GM19035 (cell line): ENCODE measurements at regions not wholly inside any gene's neighbourhood (a gene's known extent, or its start where the extent isn't known, plus 50 kb on each side); places are given as distances from the start of the nearest gene placed in this dataset.

Experiments used
- ATAC-seq: cut with Tn5 transposase; IDR thresholded peaks from one replicate; pipeline ENCODE4 v1.9.1; 2021; ENCODE audit not compliant: unreplicated experiment

DNA sequence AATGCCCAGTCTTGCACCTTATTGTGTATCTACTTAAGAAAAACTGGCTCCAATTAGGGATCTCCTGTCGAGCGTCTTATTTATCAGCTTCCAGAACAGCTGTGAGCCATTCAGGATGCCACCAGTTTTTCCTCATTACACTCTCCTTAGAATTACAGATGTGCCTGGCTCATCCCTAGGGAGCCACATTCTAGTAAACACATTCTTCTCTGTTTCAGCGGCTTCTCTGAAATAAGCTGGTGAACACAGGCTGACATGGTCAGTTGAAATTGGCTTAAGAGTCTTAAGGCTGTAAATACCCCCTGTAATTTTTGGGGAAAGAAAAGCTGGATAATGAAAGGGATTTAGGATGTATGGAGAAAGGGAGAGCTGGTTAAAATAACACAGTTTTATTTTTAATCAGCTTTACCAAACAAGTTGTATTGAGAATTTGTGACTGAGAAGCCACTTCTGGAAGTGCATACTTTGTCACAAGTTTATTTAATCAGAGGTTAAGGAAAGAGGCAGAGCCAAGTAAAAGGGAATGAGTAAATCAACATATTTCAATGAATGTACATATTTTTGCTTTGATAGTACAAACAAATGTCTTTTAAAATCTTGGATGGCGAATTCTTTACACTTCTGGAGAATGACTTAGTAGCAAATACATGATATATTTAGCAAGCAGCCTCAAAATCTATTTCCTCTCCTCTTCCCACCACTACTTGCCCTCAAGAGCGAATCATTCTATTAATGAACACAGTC lies 562.0 kb upstream of the GOT2 start:
- ATAC-seq, result no peak

DNA sequence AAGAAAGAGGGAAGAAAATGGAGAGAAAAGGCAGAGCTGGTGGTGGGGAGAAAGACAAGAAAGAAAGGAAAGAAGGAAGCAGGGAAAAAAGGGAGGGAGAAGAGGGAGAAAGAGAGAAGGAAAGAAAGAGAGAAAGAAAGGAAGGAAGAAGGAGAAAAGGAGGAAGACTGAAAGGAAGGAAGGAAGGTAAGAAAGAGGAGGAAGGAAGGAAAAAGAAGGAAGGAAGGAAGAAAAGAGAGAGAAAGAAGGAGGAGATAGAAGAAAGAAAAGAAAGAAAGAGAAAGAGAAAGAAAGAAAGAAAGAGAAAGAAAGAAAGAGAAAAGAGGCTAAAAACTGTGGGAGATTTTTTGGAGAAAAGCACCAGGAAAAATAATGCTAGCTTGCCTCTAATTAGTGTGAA lies 561.4 kb upstream of the GOT2 start:
- no peak for ATAC-seq

GRCh38 chr16:59290718-59291117 lies 556.6 kb upstream of the GOT2 start:
- no peak for ATAC-seq

DNA sequence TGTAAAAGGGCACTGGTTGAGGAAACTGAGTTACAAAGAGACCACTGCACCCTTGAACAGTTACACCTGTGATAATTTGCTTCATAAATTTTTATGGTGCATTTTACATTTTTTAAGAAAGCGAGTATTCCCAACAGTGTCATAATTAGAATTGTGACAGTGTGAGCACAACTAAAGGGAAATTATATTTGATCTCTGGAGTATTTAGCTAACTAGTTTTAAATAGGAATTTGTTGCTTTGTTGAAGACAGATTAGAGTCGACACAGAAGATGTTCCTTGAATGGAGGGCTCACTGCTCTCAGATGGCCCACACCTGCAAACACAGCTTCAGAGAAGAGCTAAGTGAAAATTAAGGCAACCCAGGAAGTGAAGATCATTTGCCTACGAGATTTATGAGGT lies 555.0 kb upstream of the GOT2 start:
- ATAC-seq, result no peak

DNA sequence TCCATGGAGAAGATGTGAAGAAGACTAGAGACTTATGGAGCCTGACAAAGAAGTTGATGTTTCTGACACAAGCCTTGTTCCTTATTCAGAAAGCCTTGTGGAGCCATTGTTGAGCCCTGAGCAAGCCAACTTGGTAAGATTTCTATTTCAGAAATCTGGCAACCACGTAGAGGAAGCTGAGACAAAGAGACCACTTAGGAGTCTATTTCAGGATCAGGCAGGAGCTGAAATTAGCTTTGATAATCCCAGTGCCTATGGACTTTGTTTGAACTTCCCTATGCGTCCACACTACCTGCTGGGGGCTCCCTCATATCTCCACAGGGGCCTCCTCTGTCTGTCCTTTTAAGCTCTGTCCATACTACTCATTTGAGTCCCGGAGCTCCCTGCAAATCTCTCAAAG lies 540.0 kb upstream of the GOT2 start:
- no peak for ATAC-seq

DNA sequence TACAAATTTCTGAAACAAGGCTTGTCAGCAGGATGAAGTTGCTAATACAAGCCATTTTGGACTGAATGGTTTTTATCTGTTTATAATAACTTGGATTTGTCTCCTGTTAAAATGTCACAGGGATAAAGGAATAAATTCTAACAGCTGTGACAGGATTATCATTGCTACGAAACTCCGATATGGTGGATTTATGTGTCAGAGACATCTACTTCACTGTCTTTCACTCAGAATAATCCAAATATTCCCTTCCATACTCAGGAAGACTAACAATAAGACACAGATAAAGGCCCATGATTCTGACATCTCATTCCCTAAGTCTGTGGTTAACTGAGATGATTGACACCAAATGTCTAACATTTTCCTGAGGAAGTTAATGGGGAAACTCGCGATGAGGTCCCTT lies 529.8 kb upstream of the GOT2 start:
- ATAC-seq, result no peak

- ATAC-seq, result no peak
Observed at GRCh38 chr16:59260892-59261291, 526.8 kb upstream of the GOT2 start.

DNA sequence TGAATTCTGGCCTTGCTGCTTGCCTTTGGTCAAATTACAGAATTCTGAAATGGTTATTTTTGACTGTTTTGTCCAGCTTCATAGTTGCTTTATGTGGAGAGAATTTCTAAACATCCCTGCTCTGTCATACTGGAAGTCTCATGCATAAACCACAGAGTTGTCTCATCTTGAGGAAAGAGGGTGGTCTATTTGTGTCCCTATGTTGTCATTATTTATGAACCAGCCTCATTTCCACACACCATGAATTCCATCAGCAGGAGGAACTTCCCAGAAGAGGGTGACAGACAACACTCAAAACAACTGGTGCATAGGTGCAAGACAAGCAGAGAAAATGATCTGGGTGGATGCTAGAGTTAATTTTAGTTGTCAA lies 525.8 kb upstream of the GOT2 start:
- no peak for ATAC-seq

DNA sequence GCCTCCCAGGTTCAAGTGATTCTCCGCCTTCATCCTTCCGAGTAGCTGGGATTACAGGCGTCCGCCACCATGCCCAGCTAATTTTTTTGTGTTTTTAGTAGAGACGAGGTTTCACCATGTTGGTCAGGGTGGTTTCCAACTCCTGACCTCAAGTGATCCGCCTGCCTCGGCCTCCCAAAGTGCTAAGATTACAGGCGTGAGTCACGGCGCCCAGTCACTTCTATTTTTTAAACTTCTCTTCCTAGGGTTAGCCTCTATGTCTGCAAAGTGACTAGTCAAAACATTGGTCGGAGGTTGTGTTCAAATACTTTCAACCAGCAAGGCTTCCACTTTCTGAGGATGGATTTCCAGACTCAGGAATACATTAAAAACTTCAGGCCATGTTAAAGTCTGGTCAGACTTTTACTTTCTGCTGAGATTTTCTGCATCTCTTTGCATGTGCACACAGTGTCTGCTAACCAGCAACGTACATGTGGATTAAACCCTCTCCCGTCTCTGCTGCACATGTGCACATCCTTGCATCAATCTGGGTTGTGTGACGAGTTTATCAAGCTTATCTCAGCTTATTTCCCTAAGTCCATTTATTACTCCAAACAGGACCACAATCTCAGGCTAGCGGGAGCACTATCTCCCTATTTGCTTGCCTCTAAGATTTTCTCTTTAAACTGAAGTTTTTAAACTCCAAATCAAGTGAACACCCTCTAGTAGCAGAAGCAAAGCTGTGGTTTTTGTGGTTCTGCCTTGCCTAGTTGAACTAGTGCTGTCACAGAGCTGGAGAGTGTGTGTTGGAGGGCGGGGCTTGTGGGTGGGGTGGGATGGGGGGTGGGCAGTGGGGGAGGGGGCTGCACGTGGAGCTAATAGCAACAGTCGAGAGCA lies 525.2 kb upstream of the GOT2 start:
- no peak for ATAC-seq

DNA sequence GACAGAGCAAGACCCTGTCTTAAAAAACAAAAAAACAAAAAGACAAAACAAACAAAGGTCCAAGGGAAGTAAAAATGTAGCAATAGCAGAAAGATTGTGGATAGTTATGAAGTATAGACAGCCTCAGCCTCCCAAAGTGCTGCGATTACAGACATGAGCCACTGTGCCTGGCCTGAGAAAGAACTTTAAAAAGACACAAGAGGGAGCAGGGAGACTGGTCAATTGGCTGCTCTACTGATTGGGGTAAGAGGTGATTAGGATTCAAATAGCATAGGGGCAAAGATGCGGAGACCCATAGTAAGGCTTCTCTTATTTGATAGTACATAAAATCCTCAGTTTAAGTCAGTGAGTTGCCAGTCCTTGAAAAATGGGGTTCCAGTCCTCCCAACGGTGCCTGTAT lies 518.2 kb upstream of the GOT2 start:
- no peak for ATAC-seq

DNA sequence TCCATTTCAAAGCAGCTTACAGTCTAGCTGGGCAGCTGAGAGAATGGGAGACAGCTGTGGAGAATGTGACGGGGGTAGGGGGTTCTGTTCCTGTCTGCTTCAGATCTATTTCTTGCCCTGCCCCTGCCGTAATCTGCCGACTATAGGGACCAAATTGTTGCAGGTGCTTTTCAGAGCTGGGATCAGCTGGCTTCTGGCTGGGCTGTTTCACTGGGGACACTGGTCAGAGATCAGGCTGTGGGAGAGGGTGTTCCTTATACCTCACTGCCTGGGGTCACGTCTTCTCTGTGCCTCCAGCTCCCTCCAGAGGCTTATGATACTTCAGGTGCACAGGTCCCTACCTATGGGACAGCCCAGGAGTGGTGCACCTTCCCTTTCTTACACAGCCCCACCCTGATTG lies 514.9 kb upstream of the GOT2 start:
- no peak for ATAC-seq

DNA sequence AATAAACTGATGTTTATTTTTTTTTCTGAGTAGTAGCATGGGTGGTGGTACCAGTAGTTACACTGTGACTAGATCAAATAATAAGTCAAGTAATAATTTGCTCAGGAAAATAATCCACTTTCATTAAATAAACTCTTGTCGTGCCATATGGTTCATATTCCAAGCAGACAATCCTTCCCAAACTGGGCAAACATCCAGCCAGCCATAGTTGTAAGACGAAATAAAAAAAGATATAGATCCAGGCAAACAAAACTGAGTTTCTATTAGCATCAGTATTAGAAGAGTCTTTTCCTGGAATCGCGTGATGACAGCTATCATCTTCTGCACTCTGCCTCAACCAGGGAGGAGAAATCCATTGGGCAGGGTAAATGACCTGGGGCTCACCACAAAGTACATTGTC lies 508.4 kb upstream of the GOT2 start:
- no peak for ATAC-seq

DNA sequence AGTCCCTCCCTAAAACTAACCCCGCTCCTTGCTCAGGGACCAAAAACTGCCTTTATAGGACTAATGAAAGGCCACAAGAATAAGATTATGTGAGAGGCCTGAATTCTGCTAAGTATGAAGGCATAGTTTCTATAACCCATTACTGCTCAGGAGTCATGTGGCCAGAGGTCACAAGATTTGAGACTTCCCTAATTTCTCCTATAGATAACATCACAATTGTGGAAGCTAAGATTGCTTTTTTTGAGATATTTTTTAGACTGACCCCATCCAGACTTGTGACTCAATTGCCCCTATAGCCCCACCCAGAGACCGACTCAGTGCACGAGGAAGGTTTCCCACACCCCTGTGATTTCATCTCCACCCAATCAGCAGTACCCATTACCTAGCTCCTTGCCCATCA lies 504.1 kb upstream of the GOT2 start:
- no peak for ATAC-seq

DNA sequence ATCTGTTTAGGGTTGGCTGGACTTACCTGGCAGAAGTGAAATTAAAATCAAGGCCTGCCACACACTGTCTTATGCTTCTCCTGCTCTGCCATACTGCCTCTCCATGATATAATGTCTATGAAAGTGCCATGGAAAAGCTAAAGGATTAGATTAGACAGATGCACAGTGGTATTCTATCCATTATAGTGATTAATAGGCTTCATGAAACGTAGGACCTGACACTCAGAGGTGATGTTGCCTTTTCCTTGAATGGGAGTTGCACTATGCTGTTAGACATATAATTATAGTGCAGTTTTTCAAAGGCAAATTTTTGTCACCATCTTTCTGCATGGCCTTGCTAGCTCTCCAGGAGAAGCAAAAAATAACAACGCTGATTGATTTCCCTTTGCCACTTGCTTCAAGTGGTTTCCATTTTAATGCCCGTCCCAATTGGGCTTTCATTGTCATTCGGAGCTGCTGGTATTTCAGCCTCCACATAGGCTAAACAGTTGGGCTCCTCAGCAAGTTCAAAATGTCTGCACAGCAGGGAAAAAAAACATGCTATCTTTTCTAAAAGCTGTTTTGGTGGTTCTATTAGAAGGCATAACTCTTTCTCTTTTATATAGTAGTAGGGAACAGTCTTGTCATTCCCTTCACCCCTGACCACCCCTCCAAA lies 502.8 kb upstream of the GOT2 start:
- no peak for ATAC-seq

DNA sequence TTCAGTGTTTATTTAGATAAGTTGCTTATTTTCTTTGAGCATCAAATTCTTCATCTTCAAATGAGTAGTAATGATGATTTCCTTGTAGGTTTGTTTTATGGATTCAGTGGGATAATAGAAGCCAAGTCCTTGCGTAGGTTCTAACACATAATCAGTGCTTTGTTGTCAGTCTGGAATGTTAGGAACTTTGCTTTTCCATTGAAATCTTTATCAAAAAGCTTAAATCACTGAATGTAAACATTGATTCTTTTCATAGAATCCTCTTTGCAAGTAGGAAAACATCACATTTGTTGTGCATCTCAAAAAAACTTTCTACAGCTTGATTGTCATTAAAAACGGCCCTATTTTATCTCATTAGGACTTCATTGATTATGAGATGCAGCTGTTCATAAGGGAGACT lies 490.3 kb upstream of the GOT2 start:
- no peak for ATAC-seq

DNA sequence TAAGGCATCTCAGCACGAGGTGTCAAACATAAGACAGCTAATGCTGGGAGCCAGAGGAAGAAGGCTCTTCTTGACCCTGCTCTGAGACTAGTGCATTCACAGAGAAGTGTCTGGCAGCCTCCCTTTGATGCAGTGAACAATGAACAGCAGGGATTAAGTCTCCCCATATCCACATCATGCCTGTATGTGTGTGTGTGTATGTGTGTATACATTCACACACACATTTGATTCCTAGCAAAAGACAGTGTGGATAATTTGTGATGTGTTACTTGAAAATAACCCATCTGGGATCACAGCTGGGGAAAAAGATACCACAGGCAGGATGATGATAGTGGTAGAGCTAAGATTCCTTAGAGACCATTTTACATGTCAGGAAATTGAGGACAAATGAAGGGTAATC lies 485.9 kb upstream of the GOT2 start:
- no peak for ATAC-seq

- ATAC-seq, result no peak
Observed at GRCh38 chr16:59216291-59216690, 482.2 kb upstream of the GOT2 start.

GRCh38 chr16:59214455-59214854 lies 480.3 kb upstream of the GOT2 start:
- ATAC-seq, result no peak

- ATAC-seq, result no peak
Observed at GRCh38 chr16:59213952-59214351, 479.8 kb upstream of the GOT2 start.

GRCh38 chr16:59212492-59213024 lies 478.4 kb upstream of the GOT2 start:
- no peak for ATAC-seq

- ATAC-seq, result no peak
Observed at GRCh38 chr16:59210955-59211541, 476.9 kb upstream of the GOT2 start.
